ENCODE measurements at regions not wholly inside any gene's neighbourhood (a gene's known extent, or its start where the extent isn't known, plus 50 kb on each side); places are given as distances from the start of the nearest gene placed in this dataset.

- DNase-seq (ENCODE audit: low read depth in 2 of 2): no peak
Observed at GRCh38 chr13:48146122-48146521, 51.2 kb upstream of the MED4 start.
